ENCODE measurements at regions not wholly inside any gene's neighbourhood (a gene's known extent, or its start where the extent isn't known, plus 50 kb on each side); places are given as distances from the start of the nearest gene placed in this dataset.

GRCh38 chr12:89959179-89959578, 250.5 kb upstream of the ATP2B1 start:
- TF ChIP-seq CTCF (IDR thresholded peaks at IDR 0.05; ENCODE audit: borderline replicate concordance, extremely low read depth, low read length, poor library complexity, severe bottlenecking): no peak
- TF ChIP-seq EZH2 (IDR thresholded peaks at IDR 0.05; ENCODE audit: borderline replicate concordance, low read depth, low read length, severe bottlenecking): no peak
